GM12878 (cell line): ENCODE measurements at regions not wholly inside any gene's neighbourhood (a gene's known extent, or its start where the extent isn't known, plus 50 kb on each side); places are given as distances from the start of the nearest gene placed in this dataset.

Experiments used
- BMI1 ChIP-seq: fragments of 450-650 bp; IDR thresholded peaks from 2 replicates; pipeline ENCODE4 v1.6.1; 2016; ENCODE audit warnings: mild to moderate bottlenecking, moderate library complexity, borderline replicate concordance
- ELK1 ChIP-seq: IDR thresholded peaks from 2 replicates; pipeline ENCODE4 v1.6.1; 2012; ENCODE audit warnings: low read depth, low read length, improper control_type of control experiment
- HDAC6 ChIP-seq: fragments of 200-600 bp; sonication (generic); IDR thresholded peaks from one replicate; pipeline ENCODE4 v1.8.0; 2017; ENCODE audit warnings: antibody characterized with exemption; ENCODE audit not compliant: unreplicated experiment
- NFIC ChIP-seq: IDR thresholded peaks from 2 replicates; pipeline ENCODE4 v1.6.1; 2012; ENCODE audit warnings: low read depth, mild to moderate bottlenecking, inconsistent platforms, low read length, moderate library complexity
- NFYB ChIP-seq: IDR thresholded peaks from 2 replicates; pipeline ENCODE4 v1.6.1; 2011; ENCODE audit warnings: low read depth, mild to moderate bottlenecking, low read length, improper control_type of control experiment, moderate library complexity; ENCODE audit not compliant: insufficient read depth
- NR2C2 ChIP-seq: IDR thresholded peaks from 2 replicates; pipeline ENCODE4 v1.6.1; 2011; ENCODE audit warnings: borderline replicate concordance, low read depth; ENCODE audit not compliant: control insufficient read depth, insufficient read length
- POLR2AphosphoS2 ChIP-seq: IDR thresholded peaks from 2 replicates; pipeline ENCODE4 v1.6.1; 2011; ENCODE audit warnings: low read depth, mild to moderate bottlenecking, low read length, improper control_type of control experiment, moderate library complexity
- RFX5 ChIP-seq: IDR thresholded peaks from 2 replicates; pipeline ENCODE4 v1.6.1; 2011; ENCODE audit warnings: low read depth, low read length, improper control_type of control experiment
- SMAD1 ChIP-seq: fragments of 450-650 bp; IDR thresholded peaks from 2 replicates; pipeline ENCODE4 v1.6.1; 2018; ENCODE audit warnings: mild to moderate bottlenecking, low read depth; ENCODE audit not compliant: partially characterized antibody
- ZNF274 ChIP-seq: IDR thresholded peaks from one replicate; pipeline ENCODE4 v1.8.0; 2011; ENCODE audit not compliant: insufficient read length, insufficient read depth
- TF ChIP-seq, protein P1 (sequence below), 3 experiments: IDR thresholded peaks in 2 of 3; conservative IDR thresholded peaks in 1 of 3; 2 replicates each; pipeline ENCODE4 v1.5.1; 2011; ENCODE audit warnings: low read depth in 3 of 3, low read length in 3 of 3, mild to moderate bottlenecking in 3 of 3, control low read depth in 2 of 3, moderate library complexity in 2 of 3, inconsistent platforms in 1 of 3, mixed read lengths in 1 of 3; ENCODE audit not compliant: control insufficient read depth in 2 of 3, insufficient read depth in 1 of 3; ENCODE audit errors: extremely low read depth in 1 of 3
- TF ChIP-seq, protein P2 (sequence below): IDR thresholded peaks from 2 replicates; pipeline ENCODE4 v1.6.1; 2012; ENCODE audit warnings: mild to moderate bottlenecking, low read depth, low read length

- TF ChIP-seq HDAC6 (no peak), RFX5 (no peak), SMAD1 (no peak), BMI1 (no peak), NFIC (no peak), POLR2AphosphoS2 (no peak), NR2C2 (no peak), ELK1 (no peak), ZNF274 (no peak), NFYB (no peak)
- TF ChIP-seq, protein P1, sequence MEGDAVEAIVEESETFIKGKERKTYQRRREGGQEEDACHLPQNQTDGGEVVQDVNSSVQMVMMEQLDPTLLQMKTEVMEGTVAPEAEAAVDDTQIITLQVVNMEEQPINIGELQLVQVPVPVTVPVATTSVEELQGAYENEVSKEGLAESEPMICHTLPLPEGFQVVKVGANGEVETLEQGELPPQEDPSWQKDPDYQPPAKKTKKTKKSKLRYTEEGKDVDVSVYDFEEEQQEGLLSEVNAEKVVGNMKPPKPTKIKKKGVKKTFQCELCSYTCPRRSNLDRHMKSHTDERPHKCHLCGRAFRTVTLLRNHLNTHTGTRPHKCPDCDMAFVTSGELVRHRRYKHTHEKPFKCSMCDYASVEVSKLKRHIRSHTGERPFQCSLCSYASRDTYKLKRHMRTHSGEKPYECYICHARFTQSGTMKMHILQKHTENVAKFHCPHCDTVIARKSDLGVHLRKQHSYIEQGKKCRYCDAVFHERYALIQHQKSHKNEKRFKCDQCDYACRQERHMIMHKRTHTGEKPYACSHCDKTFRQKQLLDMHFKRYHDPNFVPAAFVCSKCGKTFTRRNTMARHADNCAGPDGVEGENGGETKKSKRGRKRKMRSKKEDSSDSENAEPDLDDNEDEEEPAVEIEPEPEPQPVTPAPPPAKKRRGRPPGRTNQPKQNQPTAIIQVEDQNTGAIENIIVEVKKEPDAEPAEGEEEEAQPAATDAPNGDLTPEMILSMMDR (IDR thresholded peaks at IDR 0.05 in 2 of 3, conservative IDR thresholded peaks at IDR 0.05 in 1 of 3; ENCODE audit: control insufficient read depth in 2 of 3, extremely low read depth in 1 of 3, insufficient read depth in 1 of 3, low read depth in 3 of 3, low read length in 3 of 3), result peak; percentile 50 to 65 (median 57); a peak in 5 of 6 replicates
- TF ChIP-seq, protein P2, sequence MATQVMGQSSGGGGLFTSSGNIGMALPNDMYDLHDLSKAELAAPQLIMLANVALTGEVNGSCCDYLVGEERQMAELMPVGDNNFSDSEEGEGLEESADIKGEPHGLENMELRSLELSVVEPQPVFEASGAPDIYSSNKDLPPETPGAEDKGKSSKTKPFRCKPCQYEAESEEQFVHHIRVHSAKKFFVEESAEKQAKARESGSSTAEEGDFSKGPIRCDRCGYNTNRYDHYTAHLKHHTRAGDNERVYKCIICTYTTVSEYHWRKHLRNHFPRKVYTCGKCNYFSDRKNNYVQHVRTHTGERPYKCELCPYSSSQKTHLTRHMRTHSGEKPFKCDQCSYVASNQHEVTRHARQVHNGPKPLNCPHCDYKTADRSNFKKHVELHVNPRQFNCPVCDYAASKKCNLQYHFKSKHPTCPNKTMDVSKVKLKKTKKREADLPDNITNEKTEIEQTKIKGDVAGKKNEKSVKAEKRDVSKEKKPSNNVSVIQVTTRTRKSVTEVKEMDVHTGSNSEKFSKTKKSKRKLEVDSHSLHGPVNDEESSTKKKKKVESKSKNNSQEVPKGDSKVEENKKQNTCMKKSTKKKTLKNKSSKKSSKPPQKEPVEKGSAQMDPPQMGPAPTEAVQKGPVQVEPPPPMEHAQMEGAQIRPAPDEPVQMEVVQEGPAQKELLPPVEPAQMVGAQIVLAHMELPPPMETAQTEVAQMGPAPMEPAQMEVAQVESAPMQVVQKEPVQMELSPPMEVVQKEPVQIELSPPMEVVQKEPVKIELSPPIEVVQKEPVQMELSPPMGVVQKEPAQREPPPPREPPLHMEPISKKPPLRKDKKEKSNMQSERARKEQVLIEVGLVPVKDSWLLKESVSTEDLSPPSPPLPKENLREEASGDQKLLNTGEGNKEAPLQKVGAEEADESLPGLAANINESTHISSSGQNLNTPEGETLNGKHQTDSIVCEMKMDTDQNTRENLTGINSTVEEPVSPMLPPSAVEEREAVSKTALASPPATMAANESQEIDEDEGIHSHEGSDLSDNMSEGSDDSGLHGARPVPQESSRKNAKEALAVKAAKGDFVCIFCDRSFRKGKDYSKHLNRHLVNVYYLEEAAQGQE, result no peak
Observed at GRCh38 chr20:40251284-40251932, 437.6 kb downstream of the MAFB start.
